Bone marrow (tissue), 2 donors: ENCODE measurements at regions not wholly inside any gene's neighbourhood (a gene's known extent, or its start where the extent isn't known, plus 50 kb on each side); places are given as distances from the start of the nearest gene placed in this dataset.

Experiments
- DNase-seq, 2 donors: peaks; one replicate each; lab custom pipeline; 2025; lab: John Stamatoyannopoulos, UW

DNA sequence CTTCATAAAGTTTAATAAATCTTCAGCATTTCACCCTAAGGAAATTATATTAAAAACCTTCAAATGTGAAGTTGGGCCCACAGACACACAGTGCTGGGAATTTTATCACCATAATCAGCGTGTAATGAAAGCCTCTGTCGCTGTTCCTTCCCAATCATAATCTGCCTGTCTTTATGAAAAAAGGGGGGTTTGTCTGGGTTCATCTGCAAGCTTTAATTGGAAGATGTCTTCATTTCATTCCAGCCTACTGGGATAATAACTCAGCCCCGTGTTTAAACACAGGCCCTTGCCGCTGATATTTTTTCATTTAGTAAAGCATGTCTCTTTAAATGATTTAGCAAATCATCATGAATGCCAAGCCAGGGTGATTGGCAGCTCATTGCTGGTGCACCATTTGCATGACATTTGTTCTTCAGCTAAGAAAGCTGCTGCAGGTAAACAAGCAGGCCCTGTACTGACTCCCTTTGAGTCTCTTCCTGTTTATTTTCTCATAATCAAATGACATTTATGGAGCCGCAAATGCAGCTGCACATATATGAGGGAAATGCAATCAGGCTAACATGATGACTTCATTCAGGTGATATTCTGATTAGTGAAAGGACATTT is 362.9 kb upstream of the TLE4 start:
- DNase-seq = no peak

DNA sequence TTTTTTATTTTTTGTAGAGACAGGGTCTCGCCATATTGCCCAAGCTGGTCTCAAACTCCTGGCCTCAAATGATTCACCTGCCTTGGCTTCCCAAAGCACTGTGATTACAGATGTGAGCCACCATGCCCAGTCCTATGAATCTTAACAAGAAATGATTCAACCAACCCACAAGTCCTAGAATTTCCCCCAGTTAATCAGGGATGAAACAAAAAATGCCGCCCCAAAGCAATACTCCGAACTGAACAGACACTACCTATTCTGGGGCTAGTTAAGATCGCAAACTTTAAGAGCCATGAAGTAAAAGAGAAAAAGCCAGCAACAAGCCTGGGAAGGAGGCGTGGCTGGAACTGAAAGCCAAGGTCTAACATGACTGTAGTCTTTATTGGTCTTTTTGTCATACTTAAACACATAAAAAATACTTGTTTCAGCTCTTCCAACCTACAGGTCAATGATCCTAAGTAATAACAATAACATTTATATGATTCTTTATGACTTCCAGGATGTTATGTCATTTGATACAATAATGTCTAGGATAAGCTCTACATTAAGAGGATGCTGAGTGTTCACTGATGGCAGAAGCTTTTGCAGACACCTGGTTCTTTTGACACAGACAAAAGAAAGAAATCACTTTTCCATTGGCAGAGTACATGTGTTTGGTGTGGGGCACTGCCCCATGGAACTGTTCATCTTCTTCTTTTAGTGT is 361.1 kb upstream of the TLE4 start:
- DNase-seq = no peak

DNA sequence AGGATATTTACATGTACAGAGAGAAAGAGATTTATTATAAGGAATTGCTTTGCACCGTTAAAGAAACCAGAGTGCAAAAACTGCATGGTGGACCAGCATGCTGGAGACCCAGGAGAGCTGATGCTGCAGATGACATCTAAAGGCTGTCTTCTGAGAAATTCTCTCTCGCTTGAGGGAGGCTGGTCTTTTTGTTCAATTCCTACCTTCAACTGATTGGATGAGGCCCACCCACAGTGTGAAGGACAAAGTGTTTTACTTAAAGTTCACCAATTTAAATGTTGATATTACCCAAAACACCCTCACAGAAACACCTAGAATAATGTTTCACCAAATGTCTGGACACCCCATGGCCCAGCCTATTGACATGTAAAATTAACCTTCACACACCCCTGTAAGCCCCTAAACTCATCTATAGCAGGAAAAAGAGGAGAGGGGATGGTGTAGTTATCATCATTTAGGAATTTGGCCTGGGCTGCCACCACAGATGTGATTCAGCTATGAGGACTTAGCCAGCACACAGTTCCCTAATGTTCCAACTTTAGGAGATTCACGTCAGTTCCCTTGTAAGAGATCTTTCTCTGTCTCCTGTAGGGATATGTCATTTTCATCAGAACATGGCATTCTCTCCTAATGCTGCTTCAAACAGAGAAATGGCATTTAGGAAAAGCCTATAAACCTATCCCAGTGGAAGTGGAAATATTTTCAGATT is 358.2 kb upstream of the TLE4 start:
- DNase-seq = no peak

DNA sequence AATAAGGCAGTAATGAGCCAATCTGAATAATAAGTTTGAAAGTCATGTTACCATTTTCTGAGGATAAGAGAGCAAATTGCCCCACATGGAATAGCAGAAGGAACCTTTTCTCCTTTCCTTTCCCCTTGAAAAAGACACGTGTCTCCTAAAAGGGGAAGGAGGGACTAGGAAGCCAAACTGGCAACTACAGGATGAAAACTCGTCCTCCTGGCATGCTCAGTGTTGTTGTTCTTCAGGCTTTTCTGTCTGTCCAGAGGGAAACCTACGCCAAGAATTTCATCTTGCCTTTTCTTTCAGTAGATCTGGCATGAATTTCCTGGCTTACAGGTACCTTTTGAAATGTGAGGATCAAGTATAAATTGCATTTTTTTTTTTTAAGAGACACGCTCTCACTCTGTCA is 355.9 kb upstream of the TLE4 start:
- DNase-seq = no peak

DNA sequence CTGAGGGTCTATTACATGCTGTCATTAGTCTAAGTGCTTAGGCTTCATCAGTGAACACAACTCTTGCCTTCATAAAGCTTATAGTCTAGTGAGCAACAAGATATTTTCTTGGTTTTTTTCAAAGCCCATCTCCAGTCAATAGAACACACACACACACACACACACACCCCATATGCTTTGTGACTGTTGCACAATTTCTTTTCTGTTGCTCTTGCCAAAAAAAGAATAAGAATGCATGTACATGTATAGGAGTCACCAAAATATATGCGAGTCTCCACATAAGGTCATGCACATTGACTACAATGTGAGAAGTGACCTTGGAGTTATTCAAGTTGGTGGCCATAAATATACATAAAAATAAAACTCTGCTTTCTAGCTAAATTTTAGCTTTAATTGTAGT is 351.5 kb upstream of the TLE4 start:
- no peak for DNase-seq

DNA sequence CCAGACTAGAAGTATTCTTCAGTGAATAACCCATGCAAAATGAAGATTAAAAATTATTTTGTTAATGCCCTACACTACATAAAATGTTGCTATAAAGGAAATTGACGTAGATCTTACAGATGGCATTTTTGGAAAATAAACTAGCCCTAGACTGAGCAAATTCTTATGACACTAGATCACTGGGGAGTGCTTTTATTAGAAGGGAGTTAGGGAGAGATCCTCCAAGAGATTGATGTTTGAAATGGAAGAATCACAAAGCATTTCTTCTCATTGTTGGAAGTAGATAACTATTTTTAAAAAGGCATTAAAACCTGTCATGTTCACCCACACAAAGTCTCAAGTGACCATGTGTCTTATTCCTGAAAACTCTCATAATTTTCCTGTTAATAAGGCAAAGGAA is 351.1 kb upstream of the TLE4 start:
- DNase-seq = no peak

DNA sequence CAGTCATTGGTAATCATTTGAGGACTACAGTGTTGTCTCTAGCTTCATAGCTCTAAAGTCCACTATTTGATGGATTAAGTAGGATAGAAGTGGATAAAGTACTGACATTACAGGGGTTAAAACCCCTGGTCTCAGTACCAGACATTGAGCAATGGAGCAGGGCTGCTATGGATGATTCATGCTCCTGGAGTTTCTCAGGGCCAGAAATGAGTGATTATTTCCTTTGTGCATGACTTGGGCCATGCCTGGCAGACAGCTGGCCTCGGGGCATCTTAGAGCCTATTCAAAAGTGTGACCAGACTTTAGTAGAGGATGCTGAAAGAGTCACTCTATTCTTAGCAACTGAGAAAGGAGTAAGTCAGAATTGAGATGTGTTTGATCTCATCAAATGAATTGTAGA is 350.7 kb upstream of the TLE4 start:
- no peak for DNase-seq

DNA sequence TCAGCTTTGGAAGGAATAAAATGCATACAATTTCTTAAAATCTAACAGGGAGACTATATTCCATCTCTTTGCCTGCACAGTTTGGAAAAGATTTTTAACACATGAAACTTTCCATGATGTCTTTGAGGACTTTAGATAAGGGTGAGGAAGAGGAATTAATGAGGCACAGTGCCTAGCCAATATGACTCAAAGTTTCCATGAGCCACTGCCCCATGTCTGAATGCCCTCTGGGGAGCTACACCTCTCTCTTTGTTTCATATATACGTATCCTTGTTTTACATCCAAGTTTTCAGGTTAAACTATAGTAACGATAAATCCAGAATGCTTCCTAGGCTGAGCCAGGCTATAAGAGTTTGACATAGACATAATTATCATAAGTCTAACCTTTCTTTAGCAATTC is 349.3 kb upstream of the TLE4 start:
- no peak for DNase-seq

DNA sequence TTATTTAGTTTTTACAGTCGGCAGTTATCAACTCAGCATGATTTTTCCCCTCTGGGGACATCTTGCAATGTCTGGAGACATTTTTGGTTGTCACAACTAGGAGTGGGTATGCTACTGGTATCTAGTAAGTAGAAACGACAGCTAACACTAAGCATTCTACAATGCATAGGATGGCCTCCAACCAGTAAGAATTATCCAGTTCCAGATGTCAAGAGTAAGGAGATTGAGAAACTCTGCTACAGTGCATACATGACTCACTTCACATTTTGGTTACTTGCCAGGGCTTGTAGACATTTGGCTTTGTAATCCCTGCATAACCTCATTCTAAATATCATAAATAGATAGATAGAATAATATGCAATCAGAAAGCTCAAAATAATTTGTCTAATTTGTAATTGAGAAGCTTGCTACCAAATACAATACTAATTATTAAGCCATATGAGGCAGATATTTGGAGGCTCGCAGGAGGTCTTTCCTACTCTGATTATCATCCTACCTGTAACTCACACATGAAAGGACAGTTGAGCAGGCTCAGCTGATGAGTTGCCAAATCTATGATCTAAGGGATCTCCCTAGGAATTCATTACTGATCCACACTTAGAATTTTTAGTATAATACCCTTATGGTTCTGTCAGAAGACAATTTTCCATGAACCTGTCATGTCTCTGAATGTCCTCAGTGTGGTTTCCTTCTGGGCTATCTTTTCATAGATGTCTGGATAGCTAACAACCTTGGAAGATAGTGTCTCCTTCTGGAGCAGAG is 346.9 kb upstream of the TLE4 start:
- DNase-seq = no peak

DNA sequence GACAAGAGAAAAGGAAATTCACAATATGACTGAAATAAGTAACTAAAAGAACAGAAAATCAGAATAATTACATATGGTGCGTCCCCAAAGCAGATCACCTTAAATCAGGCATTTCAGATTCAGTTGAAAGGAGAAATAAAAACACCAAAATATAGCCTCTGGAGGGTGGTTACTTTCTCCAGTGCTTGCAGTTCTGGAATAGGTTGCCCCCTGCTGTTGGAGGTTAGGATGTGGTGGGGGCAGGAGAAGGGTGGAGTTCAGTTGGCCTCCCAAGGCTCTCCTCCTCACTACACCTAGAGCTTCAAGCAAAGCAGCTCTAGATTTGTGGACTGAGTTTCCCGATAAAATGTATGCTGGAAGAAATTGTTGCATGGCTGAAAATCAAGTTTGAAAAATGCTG is 338.2 kb upstream of the TLE4 start:
- DNase-seq = no peak

DNA sequence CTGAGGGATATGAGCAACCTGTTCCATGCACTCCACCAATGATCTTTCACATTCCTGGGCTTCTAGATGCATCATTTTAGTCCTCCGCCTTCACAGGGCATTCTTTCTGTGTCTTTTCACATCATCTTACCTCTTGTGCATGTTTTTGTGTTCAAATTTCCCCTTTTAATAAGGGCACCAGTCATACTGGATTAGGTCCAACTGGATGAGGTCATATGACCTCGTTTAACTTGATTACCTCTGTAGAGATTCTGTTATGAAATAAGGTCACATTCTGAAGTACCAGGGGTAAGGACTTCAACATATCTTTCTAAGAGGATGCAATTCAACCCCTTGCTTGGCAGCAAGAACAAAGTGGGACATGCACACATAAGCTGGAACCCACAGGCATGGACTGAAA is 335.3 kb upstream of the TLE4 start:
- DNase-seq = no peak

DNA sequence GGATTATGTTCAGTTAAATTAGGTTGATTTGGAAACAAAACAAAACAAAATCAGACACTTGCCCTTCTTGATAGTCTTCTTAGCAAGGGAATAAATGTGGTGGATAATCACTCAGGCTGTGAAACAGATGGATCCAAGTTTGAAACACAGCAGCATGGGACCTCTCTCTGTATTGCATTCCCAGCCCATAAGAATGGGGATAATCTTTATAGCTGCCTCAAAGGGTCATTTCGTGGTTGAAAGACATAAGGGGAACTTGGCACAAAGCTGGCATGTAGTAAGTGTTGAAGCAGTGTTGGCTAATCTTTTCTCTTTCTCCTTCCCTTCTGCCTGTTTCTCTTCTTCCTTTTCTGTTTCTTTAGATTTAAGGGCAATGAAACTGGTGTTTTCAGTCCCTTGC is 333.9 kb upstream of the TLE4 start:
- no peak for DNase-seq

DNA sequence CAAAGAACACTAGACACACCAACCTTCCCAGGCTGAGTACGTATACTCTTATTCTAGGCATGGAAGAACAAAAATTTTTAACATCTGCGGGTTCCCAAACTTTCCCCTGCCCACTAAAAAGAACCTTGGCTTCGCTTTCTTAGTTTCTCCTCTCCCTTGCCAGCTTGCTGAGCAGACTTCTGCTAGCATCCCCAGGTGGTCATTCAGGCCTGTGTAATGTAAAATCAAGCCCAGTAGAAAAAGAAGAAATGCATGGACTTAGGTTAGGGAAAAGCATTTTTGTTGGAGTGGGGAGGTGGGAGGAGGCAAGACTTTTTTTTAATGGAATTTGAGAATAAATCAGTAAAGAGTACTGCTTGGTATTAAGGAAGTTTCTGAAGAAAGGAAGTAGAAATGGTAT is 331.0 kb upstream of the TLE4 start:
- no peak for DNase-seq

DNA sequence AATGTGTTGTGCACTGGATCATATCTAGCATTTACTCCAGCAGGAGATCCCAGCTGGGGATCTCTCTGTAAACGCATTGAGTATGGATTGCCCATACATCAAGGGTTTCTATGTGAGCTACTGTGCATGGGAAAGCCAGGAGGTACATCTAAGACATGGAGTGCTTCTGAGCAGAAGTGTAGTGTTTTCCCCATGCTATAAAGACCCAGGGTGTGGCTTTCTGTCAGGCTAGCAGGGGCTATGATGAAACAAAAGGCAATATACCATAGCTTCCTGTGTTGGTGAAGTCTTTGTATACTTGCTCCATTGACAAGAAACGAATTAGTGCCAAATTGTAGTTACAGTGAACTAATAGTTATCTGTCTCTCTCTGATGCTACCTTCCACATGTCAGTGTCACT is 329.3 kb upstream of the TLE4 start:
- no peak for DNase-seq

DNA sequence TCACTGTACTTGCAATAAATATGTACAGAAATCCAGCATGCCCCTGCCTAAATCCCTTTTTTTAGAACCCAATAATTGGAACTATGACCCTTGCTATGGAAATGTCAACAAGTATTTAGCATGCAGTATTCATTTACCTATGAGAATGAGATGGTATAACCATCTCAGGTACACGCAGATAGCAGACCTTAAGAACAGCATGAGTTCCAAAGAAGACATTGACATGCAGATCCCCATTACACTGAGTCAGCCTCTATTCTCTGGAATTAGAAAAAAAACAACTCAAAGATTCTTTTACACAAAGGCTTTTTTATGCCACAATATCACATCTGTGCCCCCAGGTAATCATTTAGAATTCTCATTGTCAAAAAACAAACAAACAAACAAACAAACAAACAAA is 325.6 kb upstream of the TLE4 start:
- no peak for DNase-seq

DNA sequence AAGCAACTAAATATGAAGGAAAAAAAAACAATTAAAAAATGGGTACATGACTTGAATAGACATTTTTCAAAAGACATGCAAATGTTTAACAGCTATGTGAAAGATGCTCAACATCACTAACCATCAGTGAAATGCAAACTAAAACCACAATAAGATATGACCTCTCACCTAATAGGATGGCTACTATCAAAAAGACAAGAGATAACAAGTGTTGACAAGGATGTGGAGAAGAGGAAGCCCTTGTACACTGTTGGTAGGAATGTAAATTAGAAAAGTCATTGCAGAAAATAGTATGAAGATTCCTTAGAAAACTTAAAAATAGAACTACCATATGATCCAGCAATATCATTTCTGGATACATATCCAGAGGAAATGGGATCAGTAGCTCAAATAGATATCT is 324.7 kb upstream of the TLE4 start:
- no peak for DNase-seq

DNA sequence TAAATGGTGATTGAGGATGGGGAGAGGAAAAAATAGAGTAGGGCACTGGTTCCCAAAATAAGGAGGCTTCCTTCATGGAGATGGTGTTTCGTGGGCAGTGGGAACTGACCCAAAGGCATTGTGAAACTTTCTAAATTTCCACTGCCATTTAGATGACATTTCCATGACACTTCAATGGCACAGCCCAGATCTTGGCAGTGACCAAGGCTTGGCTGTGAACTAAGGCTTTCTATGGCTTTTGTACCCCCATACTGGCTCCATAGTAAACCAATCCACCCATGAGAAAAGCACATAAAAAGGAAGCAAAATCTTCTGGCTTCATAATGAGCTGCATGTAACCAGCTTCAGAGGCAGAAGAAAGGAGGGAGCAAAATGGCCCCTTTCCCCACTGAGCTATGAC is 321.0 kb upstream of the TLE4 start:
- DNase-seq = no peak

DNA sequence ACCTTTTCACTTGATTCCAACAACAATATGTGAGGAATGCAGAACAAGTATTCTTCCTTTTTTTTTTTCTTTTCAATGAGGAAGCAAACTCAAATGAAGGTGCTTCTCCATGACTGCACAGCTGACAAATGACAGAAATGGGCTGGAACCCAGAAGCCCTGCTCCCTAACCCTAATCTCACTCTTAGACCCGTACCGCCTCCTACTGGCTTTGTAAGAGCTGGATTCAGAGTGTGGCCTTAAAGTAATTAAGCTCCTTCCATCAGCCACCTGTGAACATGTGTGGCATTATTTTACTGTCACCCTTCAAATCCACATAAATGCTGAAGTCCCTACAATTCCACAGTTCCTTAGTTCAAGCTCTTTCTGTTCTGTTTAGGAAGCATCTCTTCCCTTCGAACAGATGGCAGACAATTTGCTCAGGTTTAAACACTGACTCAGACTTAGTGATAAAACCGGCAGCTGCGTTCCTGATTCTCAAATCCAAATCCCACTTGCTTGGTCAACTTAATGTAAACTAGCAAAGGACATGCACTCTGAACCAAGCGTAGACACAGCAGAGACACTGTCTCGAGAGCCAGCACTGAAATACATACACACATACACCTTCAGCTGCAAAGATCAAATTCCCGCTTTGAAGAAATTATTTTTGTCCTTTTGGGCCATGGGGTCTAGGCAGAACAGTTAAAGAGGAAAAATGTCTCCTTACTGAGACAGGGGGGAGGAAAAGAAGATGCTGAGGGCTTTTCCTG is 316.7 kb upstream of the TLE4 start:
- no peak for DNase-seq

DNA sequence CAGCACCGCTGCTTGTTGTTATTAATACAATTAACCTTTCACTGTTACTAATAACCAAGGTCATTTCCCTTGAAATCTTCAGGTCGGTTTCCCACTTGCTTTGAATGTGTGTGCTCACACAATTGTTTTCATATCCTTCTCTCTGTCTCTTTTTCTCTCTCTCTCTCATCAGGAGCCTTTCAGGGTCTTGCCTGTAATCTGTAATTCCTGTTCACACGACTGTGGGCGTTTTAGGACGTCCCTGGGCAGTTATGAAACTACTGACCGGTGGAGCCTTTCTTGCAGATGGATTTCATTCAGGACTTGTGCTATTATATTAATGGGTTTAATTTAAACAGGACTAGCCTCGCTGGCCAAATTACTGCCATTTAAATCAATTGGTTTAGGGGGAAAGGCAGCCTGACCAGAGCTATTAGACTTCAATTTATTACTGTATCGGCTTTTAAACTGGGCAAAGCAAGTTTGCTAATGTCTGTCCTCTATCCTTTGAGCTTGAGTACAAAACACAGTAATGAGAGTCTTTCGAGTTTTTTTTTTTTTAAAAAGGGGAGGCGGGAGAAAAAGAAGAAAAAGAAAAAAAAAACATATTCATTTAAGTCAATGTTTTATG is 316.0 kb upstream of the TLE4 start:
- DNase-seq = no peak

DNA sequence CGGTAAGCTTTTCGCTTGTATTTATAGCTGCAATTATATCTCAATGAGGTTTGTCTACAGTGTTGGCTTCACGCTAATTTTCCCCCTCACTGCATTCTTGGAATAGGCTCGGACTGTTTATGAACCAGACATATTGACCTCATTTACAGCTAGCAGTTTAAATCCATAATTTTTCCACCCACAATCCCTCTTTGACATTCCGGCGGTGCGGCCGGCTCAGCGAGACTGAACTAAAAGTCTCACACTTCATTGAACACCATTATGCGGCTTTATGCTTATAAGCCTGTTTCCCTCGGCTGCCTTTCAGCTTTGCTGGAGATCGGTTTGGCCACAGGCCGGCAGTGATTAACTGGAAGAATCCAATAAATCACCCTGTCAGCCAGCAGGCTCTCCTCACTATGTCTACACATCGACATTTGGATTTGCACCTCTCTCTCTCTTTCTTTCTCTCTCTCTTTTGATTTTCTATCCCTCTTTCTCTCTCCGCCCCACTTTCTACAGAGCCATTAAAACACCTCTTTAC is 315.0 kb upstream of the TLE4 start:
- no peak for DNase-seq

DNA sequence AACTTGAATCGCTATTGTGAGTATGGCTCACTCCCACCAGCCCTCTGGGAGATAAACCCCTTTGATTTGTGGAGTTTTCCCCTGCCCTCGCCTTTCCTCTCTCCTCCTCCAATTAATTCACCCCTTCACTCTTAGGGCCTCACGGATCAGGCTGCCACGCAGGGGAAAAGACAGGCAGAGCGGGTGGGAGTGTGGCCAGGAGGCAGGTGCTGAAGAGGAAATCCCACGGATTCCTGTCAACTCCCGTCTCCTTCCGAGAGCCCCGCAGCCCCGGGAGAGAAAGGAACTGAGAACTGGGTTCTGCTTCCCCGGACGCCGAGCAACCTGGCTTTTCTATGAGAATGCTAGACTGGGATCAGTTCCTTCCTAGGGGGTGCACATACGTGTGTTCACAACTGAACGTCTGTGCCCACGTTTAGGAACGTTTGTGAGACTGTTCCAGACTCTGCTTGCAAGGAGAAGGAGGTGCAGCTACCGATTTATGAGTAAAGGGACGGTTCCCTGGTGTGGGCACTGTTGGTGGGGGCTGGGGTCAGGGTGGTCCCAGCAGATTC is 314.5 kb upstream of the TLE4 start:
- no peak for DNase-seq
